ENCODE measurements at regions not wholly inside any gene's neighbourhood (a gene's known extent, or its start where the extent isn't known, plus 50 kb on each side); places are given as distances from the start of the nearest gene placed in this dataset.
A peak's percentile ranks its signal among the peaks of the same experiment; 100 is the strongest.
"Not testable (repeated sequence)": the region's sequence is repeated elsewhere in the genome, so short reads cannot be mapped to it uniquely, and the experiment has no call there.

GRCh38 chr5:153361735-153362409, 128.6 kb upstream of the GRIA1 start:
- DNase-seq = no peak
- H3K36me3 ChIP-seq = no peaks in the 10 kb centered on the region
- no peaks in the 10 kb centered on the region for H3K9me3 ChIP-seq
- TF ChIP-seq EP300 (IDR thresholded peaks at IDR 0.05) = no peak
- no peak for TF ChIP-seq POLR2AphosphoS5 (IDR thresholded peaks at IDR 0.05)
- TF ChIP-seq CTCF (IDR thresholded peaks at IDR 0.05) = no peak
- no peak for TF ChIP-seq POLR2A (IDR thresholded peaks at IDR 0.05)
- H3K27ac ChIP-seq = no peak overlapping the region
- no peak overlapping the region for H3K4me3 ChIP-seq
- WGBS, 2 donors = 78 to 81% methylated on average over 3 of the region's 3 CpGs
- H3K27me3 ChIP-seq = no peaks in the 10 kb centered on the region
- no peak for ATAC-seq (ENCODE audit: low FRiP score in 2 of 2)
- H3K4me1 ChIP-seq = no peaks in the 10 kb centered on the region

GRCh38 chr5:153365547-153365946, 124.9 kb upstream of the GRIA1 start:
- ATAC-seq (ENCODE audit: low FRiP score in 2 of 2) = no peak
- Histone ChIP-seq H3K36me3 (no peaks in the 10 kb centered on the region), H3K9me3 (no peaks in the 10 kb centered on the region), H3K27me3 (no peaks in the 10 kb centered on the region), H3K4me1 (no peaks in the 10 kb centered on the region), H3K4me3 (no peak overlapping the region), H3K27ac (no peak overlapping the region)
- no peak for TF ChIP-seq EP300 (IDR thresholded peaks at IDR 0.05)
- TF ChIP-seq POLR2AphosphoS5 (IDR thresholded peaks at IDR 0.05) = no peak
- TF ChIP-seq POLR2A (IDR thresholded peaks at IDR 0.05) = no peak
- no peak for TF ChIP-seq CTCF (IDR thresholded peaks at IDR 0.05)
- no peak for DNase-seq

- no peak for ATAC-seq (ENCODE audit: low FRiP score in 2 of 2)
These were observed 123.0 kb upstream of the GRIA1 start for GRCh38 chr5:153367466-153367865.

GRCh38 chr5:153372425-153373129, 117.9 kb upstream of the GRIA1 start:
- 67 to 68% methylated on average over 6 of the region's 6 CpGs for WGBS, 2 donors
- H3K4me3 ChIP-seq = no peak overlapping the region
- H3K27ac ChIP-seq = no peak overlapping the region
- no peaks in the 10 kb centered on the region for H3K27me3 ChIP-seq
- ATAC-seq (ENCODE audit: low FRiP score in 2 of 2) (no peak), DNase-seq (no peak)
- no peaks in the 10 kb centered on the region for H3K4me1 ChIP-seq
- no peaks in the 10 kb centered on the region for H3K9me3 ChIP-seq
- TF ChIP-seq EP300 (IDR thresholded peaks at IDR 0.05) = no peak
- TF ChIP-seq POLR2A (IDR thresholded peaks at IDR 0.05) = no peak
- TF ChIP-seq CTCF (IDR thresholded peaks at IDR 0.05) = no peak
- no peak for TF ChIP-seq POLR2AphosphoS5 (IDR thresholded peaks at IDR 0.05)
- H3K36me3 ChIP-seq = no peaks in the 10 kb centered on the region

More at GRCh38 chr5:153367466-153367865, 123.0 kb upstream of the GRIA1 start:
- Histone ChIP-seq H3K27me3 (no peaks in the 10 kb centered on the region), H3K4me3 (no peak overlapping the region), H3K27ac (no peak overlapping the region), H3K36me3 (no peaks in the 10 kb centered on the region), H3K4me1 (no peaks in the 10 kb centered on the region), H3K9me3 (no peaks in the 10 kb centered on the region)
- no peak for TF ChIP-seq POLR2AphosphoS5 (IDR thresholded peaks at IDR 0.05)
- no peak for TF ChIP-seq CTCF (IDR thresholded peaks at IDR 0.05)
- no peak for TF ChIP-seq POLR2A (IDR thresholded peaks at IDR 0.05)
- no peak for TF ChIP-seq EP300 (IDR thresholded peaks at IDR 0.05)
- DNase-seq = no peak
- 93 to 95% methylated on average over 3 of the region's 3 CpGs for WGBS, 2 donors

GRCh38 chr5:153373130-153373498, 117.4 kb upstream of the GRIA1 start:
- DNase-seq (no peak), ATAC-seq (ENCODE audit: low FRiP score in 2 of 2) (no peak)
- Histone ChIP-seq H3K4me3 (no peak overlapping the region), H3K36me3 (no peaks in the 10 kb centered on the region), H3K27ac (no peak overlapping the region), H3K4me1 (no peaks in the 10 kb centered on the region), H3K9me3 (no peaks in the 10 kb centered on the region), H3K27me3 (no peaks in the 10 kb centered on the region)
- WGBS, 2 donors = 88 to 89% methylated on average over 4 of the region's 4 CpGs
- TF ChIP-seq EP300 (IDR thresholded peaks at IDR 0.05) (no peak), POLR2A (IDR thresholded peaks at IDR 0.05) (no peak), CTCF (IDR thresholded peaks at IDR 0.05) (no peak), POLR2AphosphoS5 (IDR thresholded peaks at IDR 0.05) (no peak)

- H3K27ac ChIP-seq, H3K36me3 ChIP-seq: not testable (repeated sequence)
These were observed 108.8 kb upstream of the GRIA1 start for GRCh38 chr5:153381630-153382029.

More at GRCh38 chr5:153381630-153382029, 108.8 kb upstream of the GRIA1 start:
- not testable (repeated sequence) for ATAC-seq (ENCODE audit: low FRiP score in 2 of 2); H3K27me3 ChIP-seq; H3K9me3 ChIP-seq; H3K4me1 ChIP-seq; H3K4me3 ChIP-seq
- peak in 1 of 2 donors; percentile 29 for DNase-seq
- WGBS, 2 donors = 87% methylated on average over 9 to 10 of the region's 10 CpGs

All from upper lobe of left lung (tissue), 6 donors.